PFSK-1 (cell line): ENCODE measurements at regions not wholly inside any gene's neighbourhood (a gene's known extent, or its start where the extent isn't known, plus 50 kb on each side); places are given as distances from the start of the nearest gene placed in this dataset.

Experiments
- FOXP2 ChIP-seq: optimal IDR thresholded peaks from 2 replicates; pipeline ENCODE3; 2011; ENCODE audit warnings: borderline replicate concordance, control low read depth, inconsistent platforms; ENCODE audit not compliant: insufficient read depth; ENCODE audit errors: extremely low read length, extremely low read depth
- POLR2AphosphoS5 ChIP-seq: IDR thresholded peaks from 2 replicates; pipeline ENCODE4 v1.6.1; 2012; ENCODE audit warnings: low read depth, mild to moderate bottlenecking, control low read depth, low read length, moderate library complexity

DNA sequence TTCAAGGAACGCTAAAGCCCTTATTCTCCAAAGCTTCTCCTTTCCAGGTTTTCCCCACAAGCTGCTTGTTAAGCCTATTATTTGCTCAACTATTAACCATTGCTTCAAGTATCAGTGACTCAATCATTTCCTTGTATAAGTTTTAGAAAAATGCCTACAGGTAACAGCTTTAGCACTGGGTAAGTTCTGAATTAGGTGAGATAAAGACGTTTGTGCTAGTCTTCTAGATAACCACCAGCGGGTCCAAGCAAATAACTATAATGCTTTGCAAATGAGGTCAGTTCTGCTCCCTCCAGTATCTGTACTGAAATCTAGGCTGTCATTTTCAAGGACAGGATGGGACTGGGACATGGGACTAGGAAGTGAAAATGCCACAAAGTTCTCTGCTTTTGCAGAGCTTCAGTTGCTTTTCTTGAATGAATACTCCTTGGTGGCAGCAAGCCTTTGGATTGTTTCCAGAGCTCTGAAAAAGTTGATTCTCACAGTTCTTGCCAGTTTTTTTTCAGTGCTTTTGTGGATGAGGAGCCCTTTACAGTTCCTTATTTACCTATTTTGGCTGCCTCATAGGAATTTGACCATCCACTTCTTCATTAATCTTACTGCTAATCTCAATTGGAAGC is 1487.7 kb downstream of the EFNB2 start:
- no peak for TF ChIP-seq FOXP2
- no peak for TF ChIP-seq POLR2AphosphoS5
